Omental fat pad (tissue), 3 donors: ENCODE measurements at regions not wholly inside any gene's neighbourhood (a gene's known extent, or its start where the extent isn't known, plus 50 kb on each side); places are given as distances from the start of the nearest gene placed in this dataset.

ENCODE experiments used
- ATAC-seq: fragments of 150-250 bp; one replicate; pipeline ENCODE4 v1.9.1; 2016; ENCODE audit warnings: mild to moderate bottlenecking, moderate library complexity; ENCODE audit not compliant: low FRiP score
- DNase-seq: peaks from one replicate; pipeline ENCODE4 v3.0.0-alpha.2; 2019; ENCODE audit warnings: low spot score
- CTCF ChIP-seq, 3 donors: fragments of 450-650 bp; IDR thresholded peaks; one replicate each; pipeline ENCODE4 v1.5.1; 2016 to 2017; ENCODE audit warnings: antibody characterized with exemption in 3 of 3, mild to moderate bottlenecking in 3 of 3, moderate library complexity in 2 of 3

- no peak for ATAC-seq
- no peak for DNase-seq
- TF ChIP-seq CTCF (IDR thresholded peaks at IDR 0.05), result no peak
These were observed 316.5 kb downstream of the ZNF536 start for GRCh38 chr19:30688696-30689095.

GRCh38 chr19:30686826-30687566 lies 314.8 kb downstream of the ZNF536 start:
- no peak for DNase-seq
- TF ChIP-seq CTCF (IDR thresholded peaks at IDR 0.05), result no peak
- no peak for ATAC-seq

GRCh38 chr19:30686176-30686820 lies 314.1 kb downstream of the ZNF536 start:
- no peak for ATAC-seq
- no peak for TF ChIP-seq CTCF (IDR thresholded peaks at IDR 0.05)

GRCh38 chr19:30685426-30686000 lies 313.3 kb downstream of the ZNF536 start:
- TF ChIP-seq CTCF (IDR thresholded peaks at IDR 0.05), result no peak
- ATAC-seq, result no peak
- no peak for DNase-seq

More at GRCh38 chr19:30686176-30686820, 314.1 kb downstream of the ZNF536 start:
- no peak for DNase-seq

- no peak for DNase-seq
- no peak for ATAC-seq
- TF ChIP-seq CTCF (IDR thresholded peaks at IDR 0.05), result no peak
These were observed 312.4 kb downstream of the ZNF536 start for GRCh38 chr19:30684613-30685012.

- peak in 2 of 3 donors; percentile 40 to 60 for TF ChIP-seq CTCF (IDR thresholded peaks at IDR 0.05)
- peak; percentile 74 for DNase-seq
- peak; percentile 88 for ATAC-seq
These were observed 310.9 kb downstream of the ZNF536 start for GRCh38 chr19:30682999-30683536.
